Large intestine (tissue), 3 donors: ENCODE measurements at regions not wholly inside any gene's neighbourhood (a gene's known extent, or its start where the extent isn't known, plus 50 kb on each side); places are given as distances from the start of the nearest gene placed in this dataset.
"Not testable (repeated sequence)": the region's sequence is repeated elsewhere in the genome, so short reads cannot be mapped to it uniquely, and the experiment has no call there.

ENCODE experiments used
- DNase-seq, 2 donors: peaks; one replicate each; pipeline versions ENCODE4 v3.0.0 to v3.0.0-alpha.2; 2013
- H3K27ac ChIP-seq: one replicate; pipeline ENCODE4 v1.5.1; 2013; ENCODE audit warnings: low read length
- H3K27me3 ChIP-seq: 2 replicates; pipeline ENCODE4 v1.6.1; 2013; ENCODE audit warnings: low read length; ENCODE audit not compliant: control insufficient read depth, insufficient read depth
- H3K36me3 ChIP-seq: 2 replicates; pipeline ENCODE4 v1.6.1; 2013; ENCODE audit warnings: low read length; ENCODE audit not compliant: control insufficient read depth, insufficient read depth
- H3K4me1 ChIP-seq: one replicate; pipeline ENCODE4 v1.6.1; 2013; ENCODE audit warnings: low read length; ENCODE audit not compliant: control insufficient read depth, insufficient read depth
- H3K4me3 ChIP-seq: one replicate; pipeline ENCODE4 v1.5.1; 2013; ENCODE audit warnings: low read length
- H3K9me3 ChIP-seq: one replicate; pipeline ENCODE4 v1.6.1; 2013; ENCODE audit warnings: mild to moderate bottlenecking, low read depth, low read length, moderate library complexity; ENCODE audit not compliant: control insufficient read depth
- WGBS: methylation state at CpG from one replicate; pipeline ENCODE4 v1.1.5; 2013; ENCODE audit warnings: low lambda C conversion rate; ENCODE audit not compliant: insufficient coverage; 5-methylcytosine and 5-hydroxymethylcytosine counted together

DNA sequence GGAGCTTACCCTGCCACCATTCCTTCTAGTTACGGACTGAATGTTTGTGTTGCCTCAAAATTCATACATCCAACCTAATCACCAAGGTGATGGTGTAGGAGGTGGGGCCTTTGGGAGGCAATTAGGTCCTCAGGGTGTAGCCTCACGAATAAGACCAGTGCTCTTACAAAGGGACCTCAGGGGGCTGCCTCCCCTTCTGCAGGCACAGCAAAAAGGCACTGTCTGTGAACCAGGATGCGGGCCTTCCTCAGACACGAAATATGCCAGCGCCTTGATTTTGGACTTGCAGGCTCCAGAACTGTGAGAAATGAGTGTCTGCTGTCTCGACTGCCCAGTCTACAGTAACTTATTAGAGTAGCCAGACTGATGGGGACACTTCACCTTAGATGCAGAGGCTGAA is 150.4 kb upstream of the HDAC4 start:
- Histone ChIP-seq H3K27ac (no peak overlapping the region), H3K27me3 (peaks cover 22% of the 10 kb centered on the region), H3K9me3 (no peaks in the 10 kb centered on the region), H3K4me3 (no peak overlapping the region), H3K4me1 (no peaks in the 10 kb centered on the region), H3K36me3 (no peaks in the 10 kb centered on the region)
- no CpG with 5 or more reads among the region's 6 CpGs for WGBS
- no peak for DNase-seq

DNA sequence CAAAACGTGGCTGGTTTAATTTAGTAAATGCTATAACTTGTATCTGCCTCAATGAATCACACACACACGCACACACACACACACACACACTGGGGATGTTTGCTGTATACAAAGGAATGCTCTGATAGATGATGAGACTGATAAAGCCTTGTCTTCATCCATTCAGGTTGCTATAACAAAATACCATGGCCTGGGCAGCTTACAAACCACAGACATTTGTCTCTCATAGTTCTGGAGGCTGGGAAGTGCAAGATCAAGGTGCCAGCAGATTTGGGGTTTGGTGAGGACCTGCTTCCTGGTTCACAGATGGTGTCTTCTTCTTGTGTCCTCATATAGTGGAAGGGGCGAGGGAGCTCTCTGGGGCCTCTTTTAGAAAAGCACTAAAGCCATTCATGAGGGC is 149.5 kb upstream of the HDAC4 start:
- H3K27ac ChIP-seq: no peak overlapping the region
- WGBS: no CpG with 5 or more reads among the region's 3 CpGs
- H3K4me1 ChIP-seq: no peaks in the 10 kb centered on the region
- H3K36me3 ChIP-seq: no peaks in the 10 kb centered on the region
- DNase-seq: no peak
- H3K9me3 ChIP-seq: no peaks in the 10 kb centered on the region
- H3K27me3 ChIP-seq: peaks cover 22% of the 10 kb centered on the region
- H3K4me3 ChIP-seq: no peak overlapping the region

DNA sequence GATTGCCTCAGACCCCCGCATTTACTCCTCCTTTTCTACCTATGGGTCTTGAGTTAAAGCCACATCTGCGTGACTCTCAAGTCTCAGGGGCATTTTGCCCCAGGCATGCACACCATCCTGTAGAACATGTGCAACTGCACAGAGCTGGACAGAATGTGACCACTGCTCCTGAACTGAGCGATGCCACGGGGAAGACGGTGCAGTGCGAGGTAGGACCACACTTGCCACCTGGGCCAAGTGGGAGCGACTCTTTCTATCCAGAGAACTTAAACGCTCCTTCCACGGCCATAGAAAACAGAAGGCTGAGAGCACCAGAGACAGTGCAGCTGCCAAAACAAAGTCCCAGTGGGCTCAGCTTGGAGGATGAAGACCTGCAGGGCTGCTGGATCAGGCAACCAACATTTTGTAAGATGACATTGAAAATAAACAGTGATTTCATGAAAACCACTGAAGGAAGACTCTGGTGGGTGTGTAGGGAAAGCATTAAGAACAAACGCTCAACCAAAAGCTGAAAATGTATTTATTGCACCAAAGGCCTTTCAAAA is 149.0 kb upstream of the HDAC4 start:
- Histone ChIP-seq H3K36me3 (no peaks in the 10 kb centered on the region), H3K27me3 (peaks cover 18% of the 10 kb centered on the region), H3K4me1 (no peaks in the 10 kb centered on the region), H3K27ac (no peak overlapping the region), H3K9me3 (no peaks in the 10 kb centered on the region), H3K4me3 (no peak overlapping the region)
- no CpG with 5 or more reads among the region's 10 CpGs for WGBS
- DNase-seq: no peak

DNA sequence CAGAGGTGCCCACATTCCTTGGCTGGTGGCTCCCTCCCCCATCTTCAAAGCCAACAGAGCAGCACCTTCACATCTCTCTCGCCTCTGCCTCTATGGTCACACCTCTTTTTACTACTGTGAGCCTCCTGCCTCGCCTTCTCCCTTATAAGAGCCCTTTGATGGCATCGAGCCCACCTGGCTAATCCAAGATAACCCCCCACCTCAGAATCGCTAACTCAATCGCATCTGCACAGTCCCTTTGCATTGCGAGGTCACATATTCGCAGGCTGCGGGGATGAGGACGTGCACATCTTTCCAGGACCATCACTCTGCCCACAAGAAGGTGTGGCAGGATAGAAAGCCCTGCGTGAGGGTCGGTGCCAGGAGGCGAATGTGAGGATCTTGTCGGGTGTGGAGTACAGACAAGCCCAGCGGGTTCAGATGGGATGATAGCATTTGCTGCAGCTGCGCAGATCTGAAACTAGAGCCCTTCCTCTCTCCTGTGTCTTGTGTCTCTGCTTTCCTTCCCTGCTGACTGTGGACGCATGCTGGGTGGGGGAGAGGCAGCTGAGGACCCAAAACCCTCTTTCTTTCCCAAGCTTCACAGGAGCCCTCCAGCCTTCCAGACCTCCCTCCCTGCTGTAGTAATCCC is 148.3 kb upstream of the HDAC4 start:
- no peaks in the 10 kb centered on the region for H3K4me1 ChIP-seq
- H3K36me3 ChIP-seq: no peaks in the 10 kb centered on the region
- H3K9me3 ChIP-seq: no peaks in the 10 kb centered on the region
- no peak overlapping the region for H3K4me3 ChIP-seq
- no peak overlapping the region for H3K27ac ChIP-seq
- peaks cover 16% of the 10 kb centered on the region for H3K27me3 ChIP-seq
- DNase-seq: no peak
- WGBS: no CpG with 5 or more reads among the region's 16 CpGs

DNA sequence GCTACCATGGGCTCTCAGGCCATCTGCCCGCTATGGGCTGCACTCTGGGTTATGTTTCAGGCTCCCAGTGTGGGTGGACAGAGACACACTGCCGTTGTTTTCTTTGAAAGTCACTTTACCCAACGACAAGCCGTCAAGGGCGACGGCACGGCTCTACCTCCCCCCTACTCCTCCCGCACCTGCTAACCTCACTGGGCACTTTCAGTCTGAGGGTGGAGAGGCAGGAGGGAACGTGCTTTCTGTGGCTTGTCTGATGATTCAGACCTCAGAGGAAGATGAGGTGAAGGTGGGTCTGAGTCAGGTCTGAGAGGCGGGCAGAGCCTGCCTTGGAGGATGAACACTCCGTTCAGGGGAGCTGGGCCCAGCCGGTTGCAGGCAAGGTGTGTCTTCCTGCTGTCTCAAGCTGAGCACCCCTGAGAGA is 147.6 kb upstream of the HDAC4 start:
- H3K9me3 ChIP-seq: no peaks in the 10 kb centered on the region
- H3K27ac ChIP-seq: no peak overlapping the region
- DNase-seq: no peak
- H3K36me3 ChIP-seq: no peaks in the 10 kb centered on the region
- no CpG with 5 or more reads among the region's 12 CpGs for WGBS
- peaks cover 11% of the 10 kb centered on the region for H3K27me3 ChIP-seq
- H3K4me1 ChIP-seq: peaks cover 2% of the 10 kb centered on the region
- H3K4me3 ChIP-seq: no peak overlapping the region

DNA sequence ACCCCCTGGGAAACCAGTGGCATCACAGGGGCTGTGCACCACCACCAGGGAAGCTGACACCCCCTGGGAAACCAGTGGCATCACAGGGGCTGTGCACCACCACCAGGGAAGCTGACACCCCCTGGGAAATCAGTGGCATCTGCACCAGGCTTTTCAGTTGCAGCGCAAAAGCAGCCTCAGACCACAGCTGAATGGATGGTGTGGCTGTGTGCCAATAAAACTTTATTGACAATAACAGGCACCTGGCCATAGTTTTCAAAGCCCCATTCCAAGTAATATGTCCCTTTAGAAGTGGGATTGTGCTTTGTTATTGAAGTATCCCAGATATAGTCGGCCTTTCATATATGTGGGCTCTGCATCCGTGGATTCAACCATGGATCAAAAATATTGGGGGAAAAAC is 146.3 kb upstream of the HDAC4 start:
- not testable (repeated sequence) for H3K36me3 ChIP-seq, H3K27ac ChIP-seq, H3K4me3 ChIP-seq, H3K4me1 ChIP-seq, DNase-seq, H3K9me3 ChIP-seq, H3K27me3 ChIP-seq
- WGBS: 93% methylated on average over 2 of the region's 3 CpGs

DNA sequence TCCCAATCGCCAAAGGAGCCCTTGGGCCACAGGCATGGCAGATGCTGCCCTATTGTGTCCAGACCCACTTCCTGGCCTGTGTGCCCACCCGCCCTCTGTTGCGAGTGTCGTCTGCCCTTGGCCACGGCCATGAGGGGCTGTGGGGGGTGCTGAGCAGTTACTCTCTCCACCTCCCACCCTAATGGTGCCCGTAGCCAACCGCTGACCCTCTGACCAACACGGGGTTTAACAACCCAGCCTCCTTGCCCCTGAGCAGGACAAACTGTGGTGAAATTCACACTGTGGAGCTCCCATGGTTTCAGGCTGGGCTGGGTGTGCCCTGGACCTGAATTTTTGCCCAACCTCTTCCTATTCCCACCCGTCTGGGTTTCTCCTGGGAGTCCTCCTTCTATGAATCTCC is 145.7 kb upstream of the HDAC4 start:
- Histone ChIP-seq H3K4me1 (peaks cover 2% of the 10 kb centered on the region), H3K36me3 (no peaks in the 10 kb centered on the region), H3K27me3 (peaks cover 9% of the 10 kb centered on the region), H3K9me3 (no peaks in the 10 kb centered on the region), H3K4me3 (no peak overlapping the region), H3K27ac (no peak overlapping the region)
- WGBS: no CpG with 5 or more reads among the region's 9 CpGs
- no peak for DNase-seq

DNA sequence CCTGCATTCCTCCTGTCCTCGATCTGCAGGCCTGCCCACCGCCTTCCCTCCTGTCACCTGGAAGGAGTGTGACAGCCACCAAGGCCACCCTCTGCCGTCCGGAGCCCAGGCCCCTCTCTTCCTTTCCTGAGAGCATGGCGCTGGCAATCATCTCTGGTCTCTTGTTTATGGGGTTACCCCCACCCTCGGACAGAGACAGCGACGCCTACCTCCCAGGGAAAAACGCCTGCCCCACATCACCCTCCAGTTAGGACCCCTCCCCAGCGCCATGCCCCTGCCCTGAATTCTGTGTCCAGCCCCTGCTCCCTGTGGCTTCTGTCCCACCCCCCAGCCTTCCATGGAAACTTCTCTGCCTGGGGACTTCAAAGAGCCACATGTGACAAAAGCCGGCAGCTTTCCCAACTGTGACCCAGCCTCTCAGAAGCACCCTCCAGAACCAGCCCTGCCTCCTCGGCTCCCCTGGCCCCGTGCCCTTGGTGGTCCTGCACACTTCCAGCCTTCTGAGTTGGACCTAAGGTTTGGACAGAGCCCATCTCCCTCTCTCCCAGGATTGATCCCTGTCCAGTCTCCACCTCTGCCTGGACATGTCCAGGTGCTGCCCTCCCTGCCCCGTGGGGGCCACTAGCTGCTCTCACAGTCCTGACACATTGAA is 145.0 kb upstream of the HDAC4 start:
- Histone ChIP-seq H3K4me3 (no peak overlapping the region), H3K27ac (no peak overlapping the region), H3K9me3 (no peaks in the 10 kb centered on the region), H3K4me1 (peaks cover 2% of the 10 kb centered on the region), H3K36me3 (no peaks in the 10 kb centered on the region), H3K27me3 (peaks cover 9% of the 10 kb centered on the region)
- no CpG with 5 or more reads among the region's 14 CpGs for WGBS
- no peak for DNase-seq

DNA sequence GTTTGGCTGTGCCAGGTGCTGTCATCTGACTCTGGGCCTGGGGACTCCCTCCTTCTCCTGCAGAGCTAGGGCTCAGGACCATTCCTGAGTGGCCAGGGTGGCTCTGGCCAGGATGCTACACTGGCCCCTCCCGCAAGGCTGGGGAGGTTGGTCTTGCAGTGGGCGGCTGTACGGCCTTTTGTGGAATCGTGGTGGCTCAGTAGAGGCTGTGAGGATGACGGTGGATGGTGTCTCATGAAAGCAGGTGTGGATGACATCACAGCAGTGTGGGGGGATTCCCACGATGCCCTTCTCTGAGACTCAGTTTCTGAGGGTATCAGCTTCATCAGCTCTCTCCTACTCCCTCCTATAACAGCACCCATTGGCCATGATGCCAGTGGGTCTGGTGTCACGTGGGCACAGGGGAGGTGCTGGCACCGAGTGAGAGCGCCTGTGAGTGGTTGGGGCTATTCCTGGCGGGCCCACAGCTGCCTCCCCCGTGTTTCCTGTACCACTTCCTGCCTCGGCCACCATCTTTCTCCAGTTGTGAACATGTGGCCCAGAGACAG is 144.2 kb upstream of the HDAC4 start:
- peaks cover 2% of the 10 kb centered on the region for H3K4me1 ChIP-seq
- WGBS: no CpG with 5 or more reads among the region's 12 CpGs
- peak overlapping the region; percentile 42 for H3K27ac ChIP-seq
- no peaks in the 10 kb centered on the region for H3K9me3 ChIP-seq
- no peaks in the 10 kb centered on the region for H3K36me3 ChIP-seq
- no peak overlapping the region for H3K4me3 ChIP-seq
- no peak for DNase-seq
- H3K27me3 ChIP-seq: peaks cover 6% of the 10 kb centered on the region

DNA sequence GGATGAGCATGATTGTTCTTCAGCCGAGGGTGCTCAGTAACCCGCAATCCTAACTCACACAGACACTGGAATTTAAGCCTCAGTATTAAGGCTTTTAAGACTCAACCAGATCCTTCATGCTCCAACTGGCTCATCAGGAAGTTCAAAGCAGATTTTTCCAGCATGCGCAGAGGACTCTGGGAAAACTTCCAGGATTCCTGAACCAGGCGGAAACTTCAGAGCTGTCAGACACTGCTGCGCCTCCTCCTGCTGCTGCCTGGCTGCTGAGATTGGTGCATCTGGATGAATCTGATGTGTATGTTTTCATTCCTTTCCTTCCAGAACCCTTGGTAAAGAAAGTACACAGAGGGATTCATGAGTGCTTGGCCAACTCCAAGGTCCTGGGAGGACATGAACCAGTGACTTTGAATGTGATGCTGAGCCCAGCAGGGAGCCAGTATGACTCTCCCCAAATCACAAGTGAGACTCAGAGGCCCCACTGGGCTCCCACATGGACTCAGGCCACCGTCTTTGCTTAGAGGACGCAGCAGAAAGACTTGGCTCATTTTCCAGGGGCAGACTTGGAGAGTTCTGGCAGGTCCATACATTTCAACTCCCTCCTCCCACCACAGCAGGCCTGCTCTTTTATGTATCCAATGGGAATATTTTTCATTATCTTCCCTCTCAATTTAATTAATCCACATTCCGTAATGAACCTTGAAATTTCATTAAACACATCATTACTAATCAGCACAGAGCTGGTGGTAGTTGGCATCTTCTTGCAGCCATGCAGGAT is 143.5 kb upstream of the HDAC4 start:
- Histone ChIP-seq H3K4me3 (no peak overlapping the region), H3K4me1 (peaks cover 2% of the 10 kb centered on the region), H3K27ac (peak overlapping the region; percentile 51), H3K9me3 (no peaks in the 10 kb centered on the region), H3K36me3 (no peaks in the 10 kb centered on the region), H3K27me3 (peaks cover 6% of the 10 kb centered on the region)
- peak; percentile 30 to 43 for DNase-seq
- 100% methylated on average over 2 of the region's 8 CpGs for WGBS
